SK-N-SH treated with all-trans-retinoic acid at 6 μM for 48 hours (cell line): ENCODE measurements at regions not wholly inside any gene's neighbourhood (a gene's known extent, or its start where the extent isn't known, plus 50 kb on each side); places are given as distances from the start of the nearest gene placed in this dataset.

ENCODE experiments used
- ATAC-seq: fragments of 200-7000 bp; cut with Tn5 transposase; 3 replicates; pipeline ENCODE4 v1.9.1; 2020; ENCODE audit warnings: mild to moderate bottlenecking, moderate library complexity
- ARNTL ChIP-seq: fragments of 450-650 bp; formaldehyde crosslinking; IDR thresholded peaks from 2 replicates; pipeline ENCODE4 v1.5.0; 2020; ENCODE audit warnings: low read depth, mild to moderate bottlenecking, moderate library complexity, borderline replicate concordance
- BACH2 ChIP-seq: fragments of 250-450 bp; sonication (Bioruptor Pico); IDR thresholded peaks from 2 replicates; pipeline ENCODE4 v1.9.0; 2021; ENCODE audit warnings: mild to moderate bottlenecking, borderline replicate concordance
- CREB5 ChIP-seq: fragments of 250-450 bp; sonication (Bioruptor Pico); IDR thresholded peaks from 2 replicates; pipeline ENCODE4 v1.5.1; 2020; ENCODE audit warnings: low read depth, mild to moderate bottlenecking, moderate library complexity
- CSDC2 ChIP-seq: fragments of 250-450 bp; sonication (Bioruptor Pico); IDR thresholded peaks from 2 replicates; pipeline ENCODE4 v1.5.0; 2020; ENCODE audit warnings: mild to moderate bottlenecking, moderate library complexity
- CSRNP3 ChIP-seq: fragments of 250-450 bp; sonication (Bioruptor Pico); IDR thresholded peaks from 2 replicates; pipeline ENCODE4 v1.5.1; 2021; ENCODE audit warnings: mild to moderate bottlenecking, moderate library complexity
- ESRRG ChIP-seq: fragments of 250-450 bp; sonication (Bioruptor Pico); IDR thresholded peaks from 2 replicates; pipeline ENCODE4 v1.6.1; 2021; ENCODE audit warnings: mild to moderate bottlenecking
- OSR1 ChIP-seq: fragments of 250-450 bp; sonication (Bioruptor Pico); IDR thresholded peaks from 2 replicates; pipeline ENCODE4 v1.8.0; 2022; ENCODE audit warnings: moderate library complexity, mild to moderate bottlenecking, inconsistent platforms
- PATZ1 ChIP-seq: fragments of 250-450 bp; sonication (Bioruptor Pico); IDR thresholded peaks from 2 replicates; pipeline ENCODE4 v1.8.0; 2020; ENCODE audit warnings: mild to moderate bottlenecking, moderate library complexity, borderline replicate concordance
- POU6F1 ChIP-seq: fragments of 250-450 bp; sonication (Bioruptor Pico); IDR thresholded peaks from 2 replicates; pipeline ENCODE4 v1.8.0; 2021; ENCODE audit warnings: low read depth, mild to moderate bottlenecking, moderate library complexity, borderline replicate concordance
- PPARA ChIP-seq: fragments of 250-450 bp; sonication (Bioruptor Pico); IDR thresholded peaks from 2 replicates; pipeline ENCODE4 v1.5.0; 2020; ENCODE audit warnings: mild to moderate bottlenecking, borderline replicate concordance
- RARB ChIP-seq: fragments of 250-450 bp; sonication (Bioruptor Pico); IDR thresholded peaks from 2 replicates; pipeline ENCODE4 v1.8.0; 2021; ENCODE audit warnings: mild to moderate bottlenecking, moderate library complexity
- SNAI2 ChIP-seq: fragments of 250-450 bp; sonication (Bioruptor Pico); IDR thresholded peaks from 2 replicates; pipeline ENCODE4 v1.5.0; 2020; ENCODE audit warnings: mild to moderate bottlenecking, moderate library complexity
- TCF4 ChIP-seq: fragments of 250-450 bp; sonication (Bioruptor Pico); IDR thresholded peaks from 2 replicates; pipeline ENCODE4 v1.8.0; 2021; ENCODE audit warnings: mild to moderate bottlenecking, moderate library complexity, borderline replicate concordance
- TOX ChIP-seq: fragments of 250-450 bp; sonication (Bioruptor Pico); IDR thresholded peaks from 2 replicates; pipeline ENCODE4 v1.8.0; 2021; ENCODE audit warnings: mild to moderate bottlenecking, moderate library complexity, borderline replicate concordance
- TSHZ2 ChIP-seq: fragments of 250-450 bp; sonication (Bioruptor Pico); IDR thresholded peaks from 2 replicates; pipeline ENCODE4 v1.5.0; 2020; ENCODE audit warnings: mild to moderate bottlenecking, moderate library complexity
- ZC3H10 ChIP-seq: fragments of 250-450 bp; sonication (Bioruptor Pico); IDR thresholded peaks from 2 replicates; pipeline ENCODE4 v1.5.1; 2021; ENCODE audit warnings: mild to moderate bottlenecking, moderate library complexity
- ZFP30 ChIP-seq: fragments of 450-650 bp; formaldehyde crosslinking; IDR thresholded peaks from 2 replicates; pipeline ENCODE4 v1.5.0; 2022; ENCODE audit warnings: mild to moderate bottlenecking, moderate library complexity
- ZNF565 ChIP-seq: fragments of 450-650 bp; formaldehyde crosslinking; conservative IDR thresholded peaks from 2 replicates; pipeline ENCODE4 v1.5.0; 2020; ENCODE audit warnings: low read depth, mild to moderate bottlenecking, moderate library complexity
- ZNF70 ChIP-seq: fragments of 450-650 bp; formaldehyde crosslinking; IDR thresholded peaks from 2 replicates; pipeline ENCODE4 v1.5.0; 2020; ENCODE audit warnings: mild to moderate bottlenecking, moderate library complexity
- ZNF8 ChIP-seq: fragments of 450-650 bp; formaldehyde crosslinking; IDR thresholded peaks from 2 replicates; pipeline ENCODE4 v1.5.0; 2020; ENCODE audit warnings: mild to moderate bottlenecking, moderate library complexity

- ATAC-seq = peak; percentile 99
- TF ChIP-seq CSRNP3 (CRISPR knock-in tag) (no peak), ZNF565 (CRISPR knock-in tag) (no peak), CSDC2 (no peak), ZNF8 (CRISPR knock-in tag) (no peak), TSHZ2 (CRISPR knock-in tag) (no peak), ESRRG (CRISPR knock-in tag) (no peak), PATZ1 (CRISPR knock-in tag) (no peak), BACH2 (CRISPR knock-in tag) (no peak), PPARA (CRISPR knock-in tag) (no peak), ZNF70 (CRISPR knock-in tag) (no peak), CREB5 (CRISPR knock-in tag) (no peak), RARB (CRISPR knock-in tag) (no peak), ARNTL (CRISPR knock-in tag) (no peak), ZC3H10 (no peak), POU6F1 (CRISPR knock-in tag) (no peak), SNAI2 (no peak), OSR1 (CRISPR knock-in tag) (no peak)
Measured at GRCh38 chr9:108565651-108566378, 290.0 kb downstream of the ACTL7B start.

- TF ChIP-seq ZNF70 (CRISPR knock-in tag) (no peak), CREB5 (CRISPR knock-in tag) (no peak), ZC3H10 (no peak)
- ATAC-seq = no peak
Measured at GRCh38 chr9:108562176-108562575, 293.6 kb downstream of the ACTL7B start.

GRCh38 chr9:108559432-108559831, 296.4 kb downstream of the ACTL7B start:
- ATAC-seq = no peak
- TF ChIP-seq PATZ1 (CRISPR knock-in tag) = no peak
- TF ChIP-seq TCF4 (CRISPR knock-in tag) = no peak
- TF ChIP-seq SNAI2 = no peak
- TF ChIP-seq TSHZ2 (CRISPR knock-in tag) = no peak
- TF ChIP-seq TOX (CRISPR knock-in tag) = no peak
- no peak for TF ChIP-seq OSR1 (CRISPR knock-in tag)
- TF ChIP-seq ZFP30 (CRISPR knock-in tag) = no peak
